ENCODE measurements at regions not wholly inside any gene's neighbourhood (a gene's known extent, or its start where the extent isn't known, plus 50 kb on each side); places are given as distances from the start of the nearest gene placed in this dataset.

DNA sequence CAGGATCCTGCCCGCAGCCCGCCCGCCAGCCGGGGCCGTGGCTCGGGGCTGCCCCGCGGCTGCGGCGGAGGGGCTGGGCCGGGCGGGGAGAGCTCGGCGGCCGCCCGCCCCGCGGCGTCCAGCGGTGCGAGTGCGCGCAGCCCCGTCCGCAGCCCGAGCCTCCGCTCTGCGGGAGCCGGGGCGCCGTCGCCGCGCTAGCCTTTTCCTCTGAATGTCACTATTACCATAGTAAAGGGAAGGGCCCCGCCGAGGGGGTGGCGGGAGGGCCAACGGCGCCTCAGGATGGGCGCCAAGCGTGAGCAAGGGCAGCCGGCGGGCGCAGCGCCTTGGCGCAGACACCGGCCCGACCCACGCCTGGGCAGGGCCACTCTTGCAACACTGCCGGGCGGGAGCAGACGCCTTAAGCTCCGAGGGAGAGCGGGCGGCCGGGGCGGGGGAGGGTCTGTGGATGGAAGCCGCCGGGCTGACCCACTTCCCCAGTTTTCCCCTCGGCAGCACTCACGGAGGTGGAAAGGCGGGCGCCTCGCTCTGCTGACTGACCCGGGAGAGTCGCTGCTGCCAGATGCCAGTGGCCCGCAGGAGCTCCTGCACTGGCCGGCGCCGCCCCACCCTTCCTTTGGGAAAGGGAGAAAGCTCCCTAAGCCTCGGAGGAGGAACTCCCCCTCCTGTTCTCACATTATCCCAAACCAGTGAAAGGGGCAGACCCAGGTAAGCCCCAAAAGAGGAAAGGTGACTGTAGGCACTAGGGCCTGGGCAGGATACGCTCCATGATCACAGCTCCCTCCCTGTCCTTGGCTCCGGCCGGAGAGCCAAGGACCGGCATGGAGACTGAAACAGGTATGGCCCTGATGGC is 329.4 kb downstream of the HNRNPD start:
- in situ Hi-C loops (cut with HindIII; ENCODE audit: low sequenced_read_pairs) = no loop called here
- peak overlapping the region; percentile 45 for H3K4me3 ChIP-seq (ENCODE audit: low read depth, low read length)
- DNase-seq (ENCODE audit: low read depth) = no peak
- no peak for TF ChIP-seq CTCF (IDR thresholded peaks at IDR 0.05; ENCODE audit: low read depth, low read length, missing control alignments)

DNA sequence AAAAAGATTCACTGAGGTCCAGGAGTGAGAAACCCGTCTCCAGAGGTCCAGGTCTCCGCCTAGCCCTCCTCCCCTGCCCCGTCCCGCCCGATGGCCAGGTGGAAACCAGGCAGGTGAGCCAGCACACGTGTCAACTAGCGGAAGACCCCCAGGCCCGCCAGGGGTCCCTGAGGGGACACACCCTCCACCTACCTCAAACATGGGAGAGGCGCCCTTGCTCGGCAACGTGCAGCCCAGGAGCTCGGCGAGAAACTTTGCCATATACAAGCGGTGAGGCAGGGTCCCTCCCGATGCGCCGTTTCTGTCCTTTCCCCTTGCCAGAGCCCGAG is 330.0 kb downstream of the HNRNPD start:
- TF ChIP-seq CTCF (IDR thresholded peaks at IDR 0.05; ENCODE audit: low read depth, low read length, missing control alignments) = no peak
- peak overlapping the region; percentile 45 for H3K4me3 ChIP-seq (ENCODE audit: low read depth, low read length)
- in situ Hi-C loops (cut with HindIII; ENCODE audit: low sequenced_read_pairs) = no loop called here
- DNase-seq (ENCODE audit: low read depth) = no peak

GRCh38 chr4:82043081-82043808 is 330.5 kb downstream of the HNRNPD start:
- H3K4me3 ChIP-seq (ENCODE audit: low read depth, low read length) = no peak overlapping the region
- in situ Hi-C loops (cut with HindIII; ENCODE audit: low sequenced_read_pairs) = no loop called here
- no peak for TF ChIP-seq CTCF (IDR thresholded peaks at IDR 0.05; ENCODE audit: low read depth, low read length, missing control alignments)
- no peak for DNase-seq (ENCODE audit: low read depth)

DNA sequence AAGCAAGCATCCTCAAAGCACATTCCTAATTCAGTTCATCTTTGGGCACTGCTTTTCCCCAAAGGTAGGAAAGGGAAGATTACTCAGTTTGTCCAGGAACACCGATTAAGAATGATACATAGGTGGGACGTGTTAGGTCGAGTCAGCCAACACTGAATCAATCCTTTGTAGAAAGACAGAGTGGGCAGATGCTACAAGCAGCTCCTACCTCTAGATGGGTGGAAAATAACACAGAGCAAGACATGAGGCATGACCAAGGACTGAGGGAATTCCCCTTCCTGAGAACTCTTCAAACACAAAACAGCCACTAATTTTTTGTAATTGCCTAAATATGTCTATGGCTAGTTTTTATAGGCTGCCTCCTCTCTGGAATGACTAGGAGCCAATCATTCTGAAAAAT is 331.7 kb downstream of the HNRNPD start:
- H3K4me3 ChIP-seq (ENCODE audit: low read depth, low read length) = no peak overlapping the region
- DNase-seq (ENCODE audit: low read depth) = no peak
- no peak for TF ChIP-seq CTCF (IDR thresholded peaks at IDR 0.05; ENCODE audit: low read depth, low read length, missing control alignments)
- in situ Hi-C loops (cut with HindIII; ENCODE audit: low sequenced_read_pairs) = no loop called here

- in situ Hi-C loops (cut with HindIII; ENCODE audit: low sequenced_read_pairs) = no loop called here
- DNase-seq (ENCODE audit: low read depth) = no peak
- H3K4me3 ChIP-seq (ENCODE audit: low read depth, low read length) = no peak overlapping the region
- TF ChIP-seq CTCF (IDR thresholded peaks at IDR 0.05; ENCODE audit: low read depth, low read length, missing control alignments) = no peak
Measured at GRCh38 chr4:82038936-82039335, 334.9 kb downstream of the HNRNPD start.

- no peak for DNase-seq (ENCODE audit: low read depth)
- no peak overlapping the region for H3K4me3 ChIP-seq (ENCODE audit: low read depth, low read length)
- in situ Hi-C loops (cut with HindIII; ENCODE audit: low sequenced_read_pairs) = no loop called here
- no peak for TF ChIP-seq CTCF (IDR thresholded peaks at IDR 0.05; ENCODE audit: low read depth, low read length, missing control alignments)
Measured at GRCh38 chr4:82036181-82036580, 337.6 kb downstream of the HNRNPD start.
